HEK293 (cell line): ENCODE measurements at regions not wholly inside any gene's neighbourhood (a gene's known extent, or its start where the extent isn't known, plus 50 kb on each side); places are given as distances from the start of the nearest gene placed in this dataset.

Source experiments
- PRDM10 ChIP-seq: fragments of 450-650 bp; formaldehyde crosslinking; IDR thresholded peaks from 2 replicates; pipeline ENCODE4 v1.5.1; 2016; ENCODE audit warnings: missing biosample characterization, missing genetic modification characterization
- SP3 ChIP-seq: fragments of 450-650 bp; formaldehyde crosslinking; IDR thresholded peaks from 2 replicates; pipeline ENCODE4 v1.5.1; 2016; ENCODE audit warnings: missing biosample characterization, missing genetic modification characterization
- YY1 ChIP-seq: fragments of 450-650 bp; formaldehyde crosslinking; IDR thresholded peaks from 2 replicates; pipeline ENCODE4 v1.5.1; 2018; ENCODE audit warnings: missing biosample characterization, missing genetic modification characterization
- ZBTB21 ChIP-seq: fragments of 450-650 bp; formaldehyde crosslinking; IDR thresholded peaks from 2 replicates; pipeline ENCODE4 v1.5.1; 2017; ENCODE audit warnings: missing biosample characterization, missing genetic modification characterization
- ZBTB7A ChIP-seq: fragments of 450-650 bp; formaldehyde crosslinking; IDR thresholded peaks from 2 replicates; pipeline ENCODE4 v1.5.1; 2016; ENCODE audit warnings: low read depth, missing biosample characterization, missing genetic modification characterization
- ZNF274 ChIP-seq, 2 experiments: fragments of 200-500 bp in 1 of 2; fragments of 450-650 bp in 1 of 2; sonication (Bioruptor generic) in 1 of 2; formaldehyde crosslinking in 1 of 2; IDR thresholded peaks; 2 replicates each; pipeline versions ENCODE4 v1.5.1 to v1.6.1; 2014 to 2016; ENCODE audit warnings: borderline replicate concordance in 1 of 2, inconsistent platforms in 1 of 2, low read length in 1 of 2, missing biosample characterization in 1 of 2, missing genetic modification characterization in 1 of 2
- ZSCAN30 ChIP-seq: fragments of 450-650 bp; IDR thresholded peaks from 2 replicates; pipeline ENCODE4 v1.5.1; 2018; ENCODE audit warnings: missing biosample characterization, mild to moderate bottlenecking, missing genetic modification characterization, moderate library complexity
- TF ChIP-seq, protein P1 (sequence below): fragments of 450-650 bp; formaldehyde crosslinking; IDR thresholded peaks from 2 replicates; pipeline ENCODE4 v1.5.1; 2016; ENCODE audit warnings: missing biosample characterization, missing genetic modification characterization

DNA sequence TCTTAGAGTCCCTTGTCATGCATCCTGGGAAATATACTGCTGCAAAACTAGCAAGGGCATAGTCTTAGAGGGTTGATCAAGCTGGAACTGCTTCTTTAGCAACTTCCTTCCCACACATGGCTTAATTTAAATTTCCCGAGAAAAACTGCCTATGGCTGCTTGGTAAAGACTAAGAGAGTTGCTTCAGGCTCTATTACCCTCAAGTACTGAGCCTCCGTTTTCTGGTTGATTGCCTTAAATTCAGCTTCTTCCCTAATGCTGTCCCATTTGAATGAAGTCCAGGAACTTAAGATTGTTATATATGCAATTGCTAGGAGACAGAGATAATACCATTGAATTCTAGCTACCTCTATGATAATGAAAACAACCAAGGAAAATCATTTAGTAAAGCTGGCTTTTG lies 385.7 kb upstream of the CYLC2 start:
- TF ChIP-seq SP3 (no peak), PRDM10 (no peak), ZNF274 (IDR thresholded peaks at IDR 0.05; ENCODE audit: low read length) (no peak), ZNF274 (tag by site-specific recombination; IDR thresholded peaks at IDR 0.05; ENCODE audit: borderline replicate concordance) (no peak), ZBTB21 (tag by site-specific recombination) (no peak), ZSCAN30 (tag by site-specific recombination) (no peak), ZBTB7A (no peak), YY1 (tag by site-specific recombination) (no peak)
- TF ChIP-seq, protein P1, sequence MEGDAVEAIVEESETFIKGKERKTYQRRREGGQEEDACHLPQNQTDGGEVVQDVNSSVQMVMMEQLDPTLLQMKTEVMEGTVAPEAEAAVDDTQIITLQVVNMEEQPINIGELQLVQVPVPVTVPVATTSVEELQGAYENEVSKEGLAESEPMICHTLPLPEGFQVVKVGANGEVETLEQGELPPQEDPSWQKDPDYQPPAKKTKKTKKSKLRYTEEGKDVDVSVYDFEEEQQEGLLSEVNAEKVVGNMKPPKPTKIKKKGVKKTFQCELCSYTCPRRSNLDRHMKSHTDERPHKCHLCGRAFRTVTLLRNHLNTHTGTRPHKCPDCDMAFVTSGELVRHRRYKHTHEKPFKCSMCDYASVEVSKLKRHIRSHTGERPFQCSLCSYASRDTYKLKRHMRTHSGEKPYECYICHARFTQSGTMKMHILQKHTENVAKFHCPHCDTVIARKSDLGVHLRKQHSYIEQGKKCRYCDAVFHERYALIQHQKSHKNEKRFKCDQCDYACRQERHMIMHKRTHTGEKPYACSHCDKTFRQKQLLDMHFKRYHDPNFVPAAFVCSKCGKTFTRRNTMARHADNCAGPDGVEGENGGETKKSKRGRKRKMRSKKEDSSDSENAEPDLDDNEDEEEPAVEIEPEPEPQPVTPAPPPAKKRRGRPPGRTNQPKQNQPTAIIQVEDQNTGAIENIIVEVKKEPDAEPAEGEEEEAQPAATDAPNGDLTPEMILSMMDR (tag by site-specific recombination), result no peak
